Spleen (tissue), 7 donors: ENCODE measurements at regions not wholly inside any gene's neighbourhood (a gene's known extent, or its start where the extent isn't known, plus 50 kb on each side); places are given as distances from the start of the nearest gene placed in this dataset.
"Not testable (repeated sequence)": the region's sequence is repeated elsewhere in the genome, so short reads cannot be mapped to it uniquely, and the experiment has no call there.

Source experiments
- POLR2A ChIP-seq, 3 donors: fragments of 450-650 bp; IDR thresholded peaks; one replicate each; pipeline ENCODE4 v1.5.1; 2017; ENCODE audit warnings: antibody characterized with exemption in 3 of 3, mild to moderate bottlenecking in 1 of 3
- POLR2AphosphoS5 ChIP-seq, 3 donors: sonication (generic); formaldehyde crosslinking; IDR thresholded peaks; one replicate each; pipeline ENCODE4 v1.5.1; 2017; ENCODE audit warnings: antibody characterized with exemption in 3 of 3
- TF ChIP-seq, protein P1 (sequence below), 11 experiments: fragments of 200-600 bp in 7 of 11; fragments of 450-650 bp in 4 of 11; sonication (generic) in 4 of 11; IDR thresholded peaks in 8 of 11; conservative IDR thresholded peaks in 3 of 11; 1 replicate in 7 of 11; 2 replicates in 4 of 11; pipeline versions ENCODE4 v1.4.0 to v1.8.0; 2016 to 2021; ENCODE audit warnings: antibody characterized with exemption in 11 of 11, inconsistent platforms in 4 of 11, mild to moderate bottlenecking in 1 of 11
- donor health status: DM: no; HTN: no; CAD: no; lungs with moderate emphysema.
- donor health status: DM: no; HTN: no; CAD: no.
- donor health status: DM: no; HTN: no; CAD: no.

DNA sequence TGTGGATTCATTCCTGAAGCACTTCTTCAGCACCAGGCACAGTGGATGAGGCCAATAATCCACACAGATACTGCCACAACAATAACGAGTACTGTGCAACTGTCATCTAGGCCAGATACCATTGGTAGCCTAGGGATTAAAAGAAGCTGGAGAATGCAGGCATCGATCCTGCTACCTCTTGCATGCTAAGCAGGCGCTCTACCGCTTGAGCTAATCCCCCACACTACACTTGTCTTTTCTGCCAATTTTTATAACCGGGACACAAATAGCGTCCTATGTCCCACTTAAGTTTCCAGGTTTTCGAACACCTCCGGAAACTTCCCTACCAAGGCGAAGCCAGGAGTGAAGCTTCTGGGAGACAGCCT lies 475.9 kb downstream of the PRIM2 start:
- TF ChIP-seq, protein P1, sequence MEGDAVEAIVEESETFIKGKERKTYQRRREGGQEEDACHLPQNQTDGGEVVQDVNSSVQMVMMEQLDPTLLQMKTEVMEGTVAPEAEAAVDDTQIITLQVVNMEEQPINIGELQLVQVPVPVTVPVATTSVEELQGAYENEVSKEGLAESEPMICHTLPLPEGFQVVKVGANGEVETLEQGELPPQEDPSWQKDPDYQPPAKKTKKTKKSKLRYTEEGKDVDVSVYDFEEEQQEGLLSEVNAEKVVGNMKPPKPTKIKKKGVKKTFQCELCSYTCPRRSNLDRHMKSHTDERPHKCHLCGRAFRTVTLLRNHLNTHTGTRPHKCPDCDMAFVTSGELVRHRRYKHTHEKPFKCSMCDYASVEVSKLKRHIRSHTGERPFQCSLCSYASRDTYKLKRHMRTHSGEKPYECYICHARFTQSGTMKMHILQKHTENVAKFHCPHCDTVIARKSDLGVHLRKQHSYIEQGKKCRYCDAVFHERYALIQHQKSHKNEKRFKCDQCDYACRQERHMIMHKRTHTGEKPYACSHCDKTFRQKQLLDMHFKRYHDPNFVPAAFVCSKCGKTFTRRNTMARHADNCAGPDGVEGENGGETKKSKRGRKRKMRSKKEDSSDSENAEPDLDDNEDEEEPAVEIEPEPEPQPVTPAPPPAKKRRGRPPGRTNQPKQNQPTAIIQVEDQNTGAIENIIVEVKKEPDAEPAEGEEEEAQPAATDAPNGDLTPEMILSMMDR (IDR thresholded peaks at IDR 0.05 in 8 of 11, conservative IDR thresholded peaks at IDR 0.05 in 3 of 11) = not testable (repeated sequence)
- TF ChIP-seq POLR2A, POLR2AphosphoS5 (IDR thresholded peaks at IDR 0.05): not testable (repeated sequence)
